ENCODE measurements at regions not wholly inside any gene's neighbourhood (a gene's known extent, or its start where the extent isn't known, plus 50 kb on each side); places are given as distances from the start of the nearest gene placed in this dataset.

GRCh38 chr5:126365446-126366198 is 57.6 kb upstream of the GRAMD2B start:
- DNase-seq, result no peak

- no peak for DNase-seq
Measured at GRCh38 chr5:126366199-126366560, 57.0 kb upstream of the GRAMD2B start.

GRCh38 chr5:126368239-126368812 is 54.9 kb upstream of the GRAMD2B start:
- DNase-seq, result no peak

GRCh38 chr5:126369083-126369482 is 54.1 kb upstream of the GRAMD2B start:
- no peak for DNase-seq

GRCh38 chr5:126369995-126370731 is 53.0 kb upstream of the GRAMD2B start:
- DNase-seq, result no peak

- DNase-seq, result no peak
Measured at GRCh38 chr5:126370796-126371718, 52.2 kb upstream of the GRAMD2B start.

- DNase-seq, result peak; percentile 62
Measured at GRCh38 chr5:126373375-126374108, 49.7 kb upstream of the GRAMD2B start.

All from central memory CD4-positive, alpha-beta T cell (primary cell).